ELR (cell line): ENCODE measurements at regions not wholly inside any gene's neighbourhood (a gene's known extent, or its start where the extent isn't known, plus 50 kb on each side); places are given as distances from the start of the nearest gene placed in this dataset.

Source experiments
- DNase-seq: peaks from one replicate; pipeline ENCODE4 v3.0.0-alpha.2; 2015; ENCODE audit warnings: low read depth

DNA sequence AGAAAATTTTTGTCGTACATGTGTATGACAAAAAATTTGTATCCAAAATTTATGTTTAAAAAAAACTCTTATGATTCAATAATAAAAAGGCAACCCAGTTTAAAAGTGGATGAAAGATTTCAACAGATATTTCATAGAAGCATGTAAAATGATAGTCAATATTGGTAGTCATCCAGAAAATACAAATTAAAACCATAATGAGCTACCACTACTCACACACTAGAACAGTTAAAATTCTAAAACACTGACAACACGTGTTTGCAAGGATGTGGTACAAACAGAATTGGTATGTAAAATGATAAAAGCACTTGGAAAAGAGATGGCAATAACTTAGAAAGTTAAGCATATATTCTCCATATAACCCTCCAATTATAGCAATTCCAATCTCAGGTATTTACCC is 303.0 kb upstream of the NR2F2 start:
- DNase-seq = no peak

- no peak for DNase-seq
Measured at GRCh38 chr15:96028620-96029019, 301.9 kb upstream of the NR2F2 start.

DNA sequence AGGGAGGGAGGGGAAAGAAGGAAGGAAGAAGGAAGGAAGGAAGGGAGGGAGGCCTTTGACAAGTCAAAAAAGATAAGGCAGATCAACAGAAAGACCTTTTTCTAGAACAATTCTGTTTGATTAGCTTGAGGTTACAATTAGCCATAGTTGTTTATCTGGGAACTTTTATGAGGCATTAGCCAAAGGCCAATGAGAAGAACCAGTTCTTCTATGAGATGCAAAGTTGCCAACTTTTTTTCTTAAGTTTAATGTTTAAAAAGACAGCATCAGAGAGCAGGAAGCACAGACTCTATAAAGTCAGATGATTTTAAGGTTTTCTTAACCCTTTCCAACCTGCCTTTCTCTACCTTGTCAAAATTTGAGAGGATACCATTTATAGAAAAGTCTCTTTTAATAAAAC is 301.3 kb upstream of the NR2F2 start:
- no peak for DNase-seq

GRCh38 chr15:96031426-96032110 is 298.9 kb upstream of the NR2F2 start:
- DNase-seq = no peak

- no peak for DNase-seq
Measured at GRCh38 chr15:96035091-96035490, 295.4 kb upstream of the NR2F2 start.

- no peak for DNase-seq
Measured at GRCh38 chr15:96035635-96036034, 294.9 kb upstream of the NR2F2 start.

GRCh38 chr15:96037584-96037983 is 292.9 kb upstream of the NR2F2 start:
- DNase-seq = peak; percentile 17

GRCh38 chr15:96038131-96038530 is 292.4 kb upstream of the NR2F2 start:
- no peak for DNase-seq

DNA sequence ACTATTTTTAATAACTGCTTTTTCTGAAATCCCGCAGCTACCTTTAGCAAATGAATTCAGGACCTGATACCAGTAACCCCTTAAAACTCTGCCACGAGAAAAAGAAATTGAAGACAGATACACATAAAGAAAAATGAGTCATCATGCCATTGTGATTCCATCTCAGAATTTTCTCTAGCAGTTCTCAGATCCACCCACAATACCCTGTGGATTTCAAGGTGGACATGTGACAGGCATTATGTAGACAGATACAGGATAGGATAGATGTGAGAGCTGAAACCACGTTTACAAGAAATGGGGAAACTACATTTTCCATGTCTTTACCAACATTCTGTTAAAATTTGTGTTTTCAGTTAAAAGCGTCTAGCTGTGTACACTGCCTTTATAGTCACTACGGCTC is 291.9 kb upstream of the NR2F2 start:
- no peak for DNase-seq

- DNase-seq = no peak
Measured at GRCh38 chr15:96041982-96042733, 288.3 kb upstream of the NR2F2 start.

DNA sequence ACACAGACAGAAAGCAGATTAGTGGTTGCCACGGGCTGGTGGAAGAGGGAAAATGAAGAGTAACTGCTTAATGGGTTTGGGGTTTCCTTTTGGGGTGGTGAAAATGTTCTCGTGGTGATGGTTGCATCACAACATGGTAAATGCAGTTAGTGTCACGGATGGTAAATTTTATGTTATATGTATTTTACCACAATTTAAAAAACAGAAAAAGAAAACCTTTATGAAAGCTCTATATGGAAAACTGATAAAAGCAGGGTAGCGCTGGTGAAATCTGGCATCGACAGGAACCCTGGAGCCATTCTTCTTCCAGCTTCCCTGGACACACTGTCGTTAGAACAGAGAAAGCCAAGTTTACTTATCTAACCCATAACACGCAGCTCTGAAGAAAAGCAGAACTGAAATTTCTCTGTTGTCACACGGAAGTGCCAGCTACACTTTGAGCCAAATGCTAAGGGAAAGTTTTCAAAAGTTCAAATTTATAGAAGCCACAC is 287.7 kb upstream of the NR2F2 start:
- DNase-seq = no peak

DNA sequence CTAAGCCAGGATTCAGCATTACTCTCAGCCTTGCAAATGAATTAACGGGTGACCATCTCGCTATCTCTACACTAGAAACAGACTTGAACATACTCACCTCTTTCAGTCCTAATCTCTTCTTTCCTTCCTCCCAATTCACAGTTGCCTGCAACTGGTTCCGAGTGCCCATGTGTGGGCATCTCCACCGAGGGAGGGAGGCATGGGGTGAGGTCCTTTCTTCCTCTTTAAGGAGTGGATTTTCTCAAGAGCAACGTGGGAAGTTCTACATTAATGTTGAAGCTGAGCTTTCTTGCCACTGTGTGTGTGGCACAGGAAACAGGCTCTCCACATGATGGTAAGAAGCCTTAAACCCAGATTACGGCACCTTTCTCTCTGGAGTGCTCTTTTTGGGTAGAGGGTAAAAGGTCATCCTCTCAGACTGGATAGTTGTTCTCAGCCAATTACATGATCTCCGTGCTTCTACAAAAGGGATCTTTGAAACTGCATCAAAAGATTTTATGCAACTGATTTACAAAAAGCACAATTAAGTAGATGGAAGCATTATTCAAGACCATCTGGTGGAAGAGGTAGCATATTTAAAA is 286.8 kb upstream of the NR2F2 start:
- no peak for DNase-seq

DNA sequence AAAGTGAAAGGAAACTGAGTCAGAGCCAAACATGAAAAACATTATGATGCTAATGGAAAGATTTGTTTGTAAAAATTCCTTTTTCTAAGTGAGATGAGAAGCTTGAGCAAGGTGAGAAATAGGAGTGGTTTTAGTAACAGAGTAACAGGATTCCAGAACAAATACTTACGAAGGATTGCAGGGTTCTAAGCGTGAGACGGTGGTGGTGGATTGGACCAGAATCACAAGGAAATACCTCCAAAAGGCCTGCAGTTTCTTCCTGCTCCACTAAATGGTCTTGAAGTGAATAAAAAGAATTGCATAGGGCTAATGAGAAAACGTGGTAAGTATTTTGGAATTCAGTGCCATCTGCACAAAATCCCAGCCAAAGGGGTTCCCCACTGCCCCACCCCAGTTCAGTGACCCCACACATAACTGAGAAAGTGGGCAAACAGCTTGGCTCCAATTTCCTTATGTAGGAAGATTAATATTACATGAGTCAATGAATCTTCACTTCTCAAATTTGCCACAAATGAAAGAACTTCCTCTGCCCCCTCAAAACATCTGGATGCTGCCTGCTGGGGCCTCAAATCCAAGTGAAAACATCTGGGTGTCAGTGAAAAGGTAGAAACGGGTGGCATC is 283.8 kb upstream of the NR2F2 start:
- peak; percentile 27 for DNase-seq

GRCh38 chr15:96047255-96047931 is 283.1 kb upstream of the NR2F2 start:
- peak; percentile 79 for DNase-seq

GRCh38 chr15:96049323-96049722 is 281.2 kb upstream of the NR2F2 start:
- no peak for DNase-seq

DNA sequence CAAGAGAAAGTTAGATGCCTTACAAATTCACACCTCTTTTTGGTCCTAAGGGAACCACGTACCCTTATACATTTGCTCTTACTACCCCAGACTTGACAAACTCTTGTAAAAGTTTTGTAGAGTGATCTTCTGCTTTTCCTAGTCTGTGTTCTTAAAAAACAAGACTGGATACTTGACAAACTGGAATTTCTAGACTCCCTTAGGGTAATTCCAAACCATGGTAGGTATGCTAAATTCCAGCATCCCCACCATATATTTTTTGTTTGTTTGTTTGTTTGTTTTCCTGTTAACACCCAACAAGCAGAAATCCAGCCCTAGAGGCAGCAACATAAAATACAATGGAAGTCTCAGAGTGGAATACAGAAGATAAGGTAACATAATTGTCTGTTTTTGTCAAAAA is 280.7 kb upstream of the NR2F2 start:
- no peak for DNase-seq

GRCh38 chr15:96051598-96051997 is 278.9 kb upstream of the NR2F2 start:
- no peak for DNase-seq

GRCh38 chr15:96052154-96052553 is 278.3 kb upstream of the NR2F2 start:
- no peak for DNase-seq

DNA sequence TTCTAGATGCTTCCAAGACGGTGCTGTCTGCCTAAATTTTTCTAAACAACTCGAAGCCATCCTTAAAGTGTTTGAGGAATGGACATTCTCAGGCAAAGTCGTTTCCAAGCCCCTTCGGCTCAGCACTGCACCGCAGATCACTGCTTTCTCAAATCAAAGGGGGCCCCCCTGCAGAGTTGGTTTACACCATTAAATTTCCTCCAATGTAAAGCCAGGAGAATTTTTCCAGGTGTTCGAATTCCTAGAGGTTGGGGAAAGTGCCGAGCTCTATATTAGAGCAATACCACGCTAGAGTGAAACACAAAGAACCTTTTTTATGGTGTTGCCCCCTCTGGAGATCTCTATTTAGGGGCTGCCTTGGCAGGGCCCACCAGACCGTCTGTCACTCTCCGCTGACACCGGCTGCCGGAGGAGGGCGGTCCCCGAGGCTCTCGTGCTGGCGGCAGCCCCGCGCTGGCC is 277.9 kb upstream of the NR2F2 start:
- DNase-seq = no peak

- no peak for DNase-seq
Measured at GRCh38 chr15:96053031-96053780, 277.3 kb upstream of the NR2F2 start.

DNA sequence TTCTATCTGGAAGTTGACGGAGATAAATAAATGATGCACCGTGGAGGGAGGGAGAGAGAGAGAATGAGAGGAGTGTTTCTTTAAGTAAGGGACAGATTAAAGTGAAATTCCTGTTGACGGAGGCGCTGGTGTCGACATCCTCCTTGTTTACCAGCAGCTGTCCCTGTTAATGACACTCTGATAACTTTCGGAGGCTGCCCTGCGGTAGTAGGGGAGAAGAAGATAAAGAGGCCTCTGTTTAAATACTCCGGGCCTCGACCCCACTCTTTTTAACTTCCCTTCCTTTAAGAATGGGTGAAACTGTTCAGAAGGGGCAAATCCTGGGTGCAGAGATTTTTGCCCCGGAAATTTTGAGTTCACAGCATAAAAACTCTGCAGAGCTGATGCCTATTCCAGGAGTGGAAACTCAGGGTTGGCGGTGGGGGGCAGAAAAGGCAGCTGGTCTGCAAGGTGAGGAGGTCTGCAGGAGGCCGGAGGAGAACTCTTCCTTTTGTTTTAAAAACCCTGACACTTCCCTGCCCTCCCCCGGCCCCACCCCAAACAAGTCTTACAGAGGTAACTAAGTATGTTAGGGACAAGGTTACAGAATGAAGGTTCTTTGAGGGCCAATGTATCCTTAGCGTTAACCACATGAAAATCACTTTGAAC is 276.6 kb upstream of the NR2F2 start:
- DNase-seq = no peak
